GM18873 (cell line): ENCODE measurements at regions not wholly inside any gene's neighbourhood (a gene's known extent, or its start where the extent isn't known, plus 50 kb on each side); places are given as distances from the start of the nearest gene placed in this dataset.

ENCODE experiments used
- ATAC-seq: cut with Tn5 transposase; IDR thresholded peaks from one replicate; pipeline ENCODE4 v1.9.1; 2021; ENCODE audit warnings: mild to moderate bottlenecking, moderate library complexity, moderate number of reproducible peaks; ENCODE audit not compliant: unreplicated experiment, low FRiP score

DNA sequence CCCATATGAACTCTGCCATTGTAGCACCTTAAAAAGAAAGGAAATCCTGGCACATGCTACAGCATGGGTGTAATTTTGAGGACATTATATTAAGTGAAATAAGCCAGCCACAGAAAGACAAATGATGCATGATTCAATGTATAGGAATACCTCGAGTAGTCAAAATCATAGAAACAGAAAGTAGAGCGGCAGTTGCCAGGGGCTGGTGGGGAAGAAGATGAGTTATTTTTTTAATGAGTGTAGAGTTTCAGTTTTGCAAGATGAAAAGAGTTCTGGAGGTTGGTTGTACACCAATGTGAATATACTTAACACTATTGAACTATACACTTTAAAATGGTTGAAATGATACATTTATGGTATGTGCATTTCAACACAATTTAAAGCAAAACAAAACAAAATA is 133.0 kb downstream of the ZDHHC21 start:
- no peak for ATAC-seq

DNA sequence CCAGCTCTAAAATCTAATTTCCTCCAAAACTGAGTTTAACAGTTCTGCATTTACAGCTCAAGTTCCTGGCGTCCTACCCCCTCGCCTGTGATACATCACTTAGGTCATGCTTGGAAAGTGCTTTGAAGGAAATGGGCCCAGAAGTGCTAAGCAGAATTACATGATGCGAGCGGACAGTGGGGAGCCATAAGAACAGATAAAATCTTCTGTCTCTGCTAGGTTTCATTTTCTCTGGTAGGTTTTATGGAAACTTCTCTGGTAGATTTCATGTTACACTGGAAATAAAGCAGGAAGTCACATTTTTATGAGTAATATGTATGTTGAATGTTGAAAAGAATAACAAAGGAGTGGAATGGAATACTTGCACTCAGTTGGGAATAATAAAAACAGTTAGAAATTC is 138.3 kb downstream of the ZDHHC21 start:
- ATAC-seq, result no peak

DNA sequence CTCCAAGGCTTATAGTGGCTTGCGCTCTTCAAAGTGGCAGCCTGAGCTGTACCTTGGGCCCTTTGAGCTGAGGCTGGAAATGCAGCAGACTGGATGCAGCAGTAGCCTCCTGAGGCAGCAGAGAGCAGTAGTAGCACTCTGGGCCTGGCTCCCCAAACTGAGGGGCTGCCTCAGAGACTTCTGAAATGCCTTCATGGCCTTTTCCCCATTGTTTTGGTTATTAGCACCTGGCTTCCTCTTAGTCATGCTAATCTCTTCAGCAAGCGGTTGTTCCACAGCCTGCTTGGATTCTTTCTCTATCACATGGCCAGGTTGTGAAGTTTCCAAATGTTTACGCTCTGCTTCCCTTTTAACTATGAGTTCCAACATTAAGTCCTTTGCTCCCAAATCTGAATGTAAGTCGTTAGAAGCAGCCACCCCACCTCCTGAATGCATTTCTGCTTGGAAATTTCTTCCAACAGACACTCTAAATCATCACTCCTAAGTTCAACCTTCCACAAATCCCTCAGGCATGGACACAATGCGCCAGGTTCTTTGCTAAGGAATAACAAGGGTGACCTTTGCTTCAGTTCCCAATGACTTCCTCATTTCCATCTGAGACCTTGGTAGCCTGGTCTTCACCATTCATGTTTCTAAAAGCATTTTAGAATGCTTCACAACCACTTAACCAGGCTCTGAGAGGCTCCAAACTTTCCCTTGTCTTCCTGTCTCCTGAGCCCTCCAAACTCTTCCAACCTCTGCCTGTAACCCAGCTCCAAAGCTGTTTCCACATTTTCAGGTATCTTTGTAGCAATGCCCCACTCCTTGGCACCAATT is 145.8 kb downstream of the ZDHHC21 start:
- ATAC-seq, result no peak

DNA sequence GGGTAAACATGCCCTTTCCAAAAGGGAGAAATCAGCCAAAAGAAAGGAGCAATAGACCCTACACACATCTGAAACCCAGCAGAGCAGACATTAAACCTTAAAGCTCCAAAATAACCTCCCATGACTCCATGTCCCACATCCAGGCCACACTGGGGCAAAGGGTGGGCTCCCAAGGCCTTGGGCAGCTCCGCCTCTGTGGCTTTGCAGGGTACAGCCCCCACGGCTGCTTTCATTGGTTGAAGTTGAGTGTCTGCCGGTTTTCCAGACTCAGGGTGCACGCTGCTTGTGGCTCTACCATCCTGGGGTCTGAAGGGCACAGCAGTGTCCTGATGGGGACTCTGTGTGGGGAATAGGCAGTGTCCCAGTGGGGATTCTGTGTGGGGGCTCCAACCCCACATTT is 146.5 kb downstream of the ZDHHC21 start:
- no peak for ATAC-seq

DNA sequence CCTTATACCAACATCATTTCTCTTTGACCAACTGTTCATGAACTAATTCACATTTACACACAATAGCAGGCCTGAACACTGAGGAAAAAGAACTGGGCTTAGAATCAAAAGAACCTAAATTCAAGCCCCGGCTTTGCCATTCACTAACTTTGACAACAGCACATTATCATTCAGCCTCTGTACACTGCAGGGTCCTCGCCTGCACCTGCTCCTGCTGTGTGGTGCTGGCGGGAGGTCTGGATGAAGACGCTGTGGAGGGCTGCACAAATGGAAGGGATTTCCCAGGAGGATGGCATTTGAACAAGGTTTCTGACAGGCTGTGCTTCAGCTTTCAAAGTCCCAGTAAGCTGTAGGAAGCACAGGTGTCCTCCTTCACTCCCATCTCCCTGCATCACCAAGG is 151.2 kb downstream of the ZDHHC21 start:
- no peak for ATAC-seq

DNA sequence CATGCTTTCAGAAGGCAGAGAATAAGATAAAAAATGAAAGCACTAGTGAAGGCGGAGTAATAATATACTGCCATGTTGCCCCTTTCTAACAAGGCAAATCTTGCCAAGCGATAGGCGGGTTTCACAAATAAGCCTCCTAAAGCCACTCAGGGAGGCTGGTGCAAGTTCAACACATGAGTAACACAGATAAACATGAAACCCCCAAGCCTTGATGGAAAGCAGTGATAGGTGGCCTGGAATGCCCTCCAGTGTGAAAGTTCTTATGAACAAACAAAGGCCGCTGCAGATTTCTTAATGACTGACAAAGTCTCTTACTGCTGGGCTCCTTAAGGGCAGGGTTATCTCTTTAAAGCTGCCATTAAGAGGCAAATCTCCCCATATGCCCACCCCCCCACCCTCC is 154.7 kb downstream of the ZDHHC21 start:
- ATAC-seq, result no peak

DNA sequence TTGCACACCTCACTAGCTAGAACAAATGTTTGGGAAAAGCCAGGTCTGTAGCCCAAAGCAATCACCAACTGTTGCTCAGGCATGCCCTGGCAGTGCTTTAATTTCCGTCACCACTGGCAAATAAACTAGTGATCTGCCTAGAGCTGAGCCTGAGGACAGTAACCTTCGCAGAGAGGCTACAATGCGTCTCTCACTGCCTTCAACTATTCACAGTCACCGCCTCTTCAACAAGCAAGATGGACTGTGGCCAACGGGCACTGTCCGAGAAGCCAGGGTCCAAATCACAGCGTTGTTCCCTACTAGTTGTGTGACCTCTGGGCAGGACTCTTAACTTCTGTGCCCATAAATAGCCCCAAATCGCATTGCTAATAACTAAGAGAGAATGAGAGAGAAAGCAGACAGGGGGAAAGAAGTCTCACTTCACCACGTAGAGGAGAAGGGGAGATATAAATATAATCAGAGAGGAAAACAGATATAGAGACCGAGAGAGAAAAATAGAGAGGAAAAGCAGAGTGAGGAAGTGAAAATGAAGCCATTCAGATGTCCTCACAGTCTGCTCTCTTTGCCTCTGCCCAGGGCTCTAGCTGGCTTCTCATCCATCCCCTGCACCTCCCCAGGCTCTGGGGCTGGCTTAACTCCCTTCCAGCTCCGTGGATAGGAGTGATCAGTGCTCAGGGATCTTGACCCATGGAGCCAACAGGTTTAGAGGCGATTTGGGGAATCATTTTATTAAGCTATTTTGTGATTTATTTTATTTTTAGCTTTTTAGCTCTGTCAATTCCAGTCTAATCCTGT is 157.9 kb downstream of the ZDHHC21 start:
- ATAC-seq, result no peak

DNA sequence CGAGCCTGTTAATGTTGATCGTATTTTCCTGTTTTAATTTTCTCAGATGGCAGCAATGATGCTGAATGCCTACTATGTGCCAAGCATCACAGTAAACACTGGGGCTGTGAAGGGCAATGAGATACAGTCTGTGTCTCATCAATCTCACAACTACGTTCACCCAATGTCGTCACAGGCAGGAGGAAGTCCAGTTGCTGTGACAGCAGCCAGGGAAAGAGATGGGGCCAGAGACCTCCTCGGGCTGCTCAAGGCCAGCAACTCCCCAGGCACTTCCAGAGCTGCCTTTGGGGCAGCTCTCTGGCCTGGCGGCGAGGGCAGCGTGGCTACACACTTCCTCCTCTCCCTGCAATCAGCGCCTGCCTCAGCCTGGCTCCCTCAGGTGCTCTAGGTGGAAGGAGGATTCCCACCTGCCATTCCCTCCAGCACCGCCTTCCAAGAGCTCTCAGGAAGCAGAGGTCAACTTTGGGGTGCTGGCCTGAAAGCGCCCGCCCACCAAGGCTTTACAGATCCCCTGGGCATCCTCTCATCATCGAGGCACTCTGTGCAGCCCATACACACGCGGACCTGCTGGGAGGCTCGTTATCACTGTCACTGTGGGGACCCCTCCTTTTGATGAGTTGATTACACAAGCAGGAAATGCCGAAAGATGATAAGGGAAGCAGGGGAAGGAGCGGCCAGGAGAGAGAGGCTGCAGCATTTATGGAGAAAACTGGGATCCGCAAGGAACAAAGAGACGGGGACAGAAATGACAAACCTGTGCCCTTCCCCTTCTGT is 159.2 kb downstream of the ZDHHC21 start:
- no peak for ATAC-seq

DNA sequence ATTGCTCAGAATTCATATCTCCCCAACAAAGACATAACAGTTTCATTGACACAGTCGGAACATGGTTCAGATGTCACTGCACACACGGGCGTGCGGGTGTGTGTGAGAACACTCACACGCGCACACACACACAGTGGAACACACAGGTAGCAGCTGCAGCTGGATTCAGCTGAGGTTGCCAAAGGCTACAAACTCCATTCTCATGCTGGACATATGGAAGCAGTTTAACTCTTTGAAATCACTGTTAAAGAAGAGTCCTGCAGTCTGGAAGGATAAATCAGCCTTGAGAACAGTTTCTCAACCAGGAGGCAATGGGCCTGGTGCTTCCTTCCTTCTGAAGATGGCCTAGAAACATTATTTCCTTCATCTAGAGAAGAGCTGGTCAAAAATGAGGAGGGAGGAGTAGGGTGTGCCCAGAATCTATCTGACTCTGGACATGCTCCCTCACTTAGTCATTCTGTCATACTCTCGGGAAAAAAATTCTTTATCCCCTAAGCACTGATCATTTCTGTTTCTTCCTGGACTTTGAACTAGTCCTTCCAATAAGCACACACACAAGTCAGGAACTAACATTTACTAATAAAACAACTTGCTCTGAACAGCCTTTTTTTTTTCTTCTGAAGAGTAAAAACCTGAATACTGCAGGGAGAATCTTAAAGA is 160.6 kb downstream of the ZDHHC21 start:
- no peak for ATAC-seq

DNA sequence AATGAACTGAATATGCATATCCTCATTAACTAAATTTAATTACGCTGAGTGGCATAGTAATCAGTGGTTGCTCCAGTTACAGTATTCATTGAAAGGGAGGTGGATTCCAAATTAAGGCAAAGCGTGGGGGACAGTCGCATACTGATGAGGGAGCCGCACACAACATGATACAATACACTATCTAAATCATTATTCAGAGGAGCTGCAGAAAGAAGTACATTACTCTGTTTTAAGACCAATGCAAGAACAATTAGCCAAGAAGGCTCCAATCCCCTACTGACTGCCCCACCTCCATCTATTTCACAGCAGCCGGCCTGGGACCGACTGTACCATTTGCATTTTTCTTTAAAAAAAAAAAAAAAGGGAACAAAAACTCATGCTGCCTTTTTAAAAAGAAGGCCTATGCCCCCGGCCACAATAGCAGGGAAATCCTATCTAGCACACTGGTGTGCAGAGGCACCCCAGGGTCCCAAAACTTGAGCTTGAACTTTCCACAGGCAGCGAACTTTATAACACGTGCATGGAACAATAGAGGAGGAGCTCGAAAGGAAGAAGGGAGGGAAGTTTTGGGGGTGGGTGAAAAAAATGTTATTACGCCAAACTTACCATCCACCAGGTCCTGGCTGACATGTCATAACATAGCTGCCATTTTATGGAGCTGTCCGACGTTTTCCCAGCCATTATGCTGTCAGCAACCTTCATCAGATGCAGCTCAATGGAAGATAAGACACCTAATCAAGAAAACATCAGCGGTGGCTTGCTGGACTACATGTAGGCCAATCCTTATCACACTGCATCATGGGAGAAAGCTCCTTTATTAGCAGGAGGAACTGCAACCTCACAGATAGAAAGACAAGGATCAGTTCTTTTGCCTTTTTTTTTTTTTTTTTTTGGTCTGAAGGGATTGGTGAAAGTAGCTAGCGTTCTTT is 161.6 kb downstream of the ZDHHC21 start:
- no peak for ATAC-seq

DNA sequence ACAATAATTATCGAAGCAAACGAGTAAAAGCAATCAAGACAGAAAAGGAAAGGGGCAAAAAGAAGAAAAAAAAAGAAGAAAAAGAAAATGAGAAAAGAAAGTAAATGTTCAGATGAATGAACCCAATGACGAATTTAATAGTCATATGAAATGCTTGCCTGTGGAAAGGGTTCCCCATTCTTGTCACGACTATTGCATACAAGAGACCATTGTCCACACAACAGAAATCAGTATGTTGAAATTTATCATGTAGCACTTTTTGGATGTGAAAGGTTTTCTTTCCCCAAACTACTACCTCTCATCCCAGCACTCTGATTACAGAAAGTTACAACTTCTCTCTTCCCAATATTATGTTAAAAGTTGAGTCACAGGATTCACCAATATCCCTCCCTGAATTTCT is 162.4 kb downstream of the ZDHHC21 start:
- ATAC-seq, result no peak

DNA sequence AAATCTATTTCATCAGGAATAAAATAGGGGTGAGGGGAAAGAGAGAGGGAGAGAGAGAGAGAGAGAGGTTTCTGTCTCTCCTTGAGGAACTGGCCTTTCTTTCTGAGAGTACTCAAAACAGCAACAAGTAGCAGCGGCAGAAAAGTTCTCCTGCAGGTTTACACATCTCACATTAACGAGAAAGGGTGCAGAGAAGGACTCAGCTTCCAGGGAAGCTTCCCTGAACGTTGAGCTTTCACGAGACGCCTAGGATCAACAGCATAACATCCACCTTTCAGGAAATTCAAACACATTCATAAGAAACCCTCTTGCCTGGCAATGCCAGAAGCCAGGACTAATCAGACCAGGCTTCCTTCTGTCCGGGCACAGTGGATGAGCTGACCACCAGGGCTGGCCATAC is 162.9 kb downstream of the ZDHHC21 start:
- ATAC-seq, result no peak

DNA sequence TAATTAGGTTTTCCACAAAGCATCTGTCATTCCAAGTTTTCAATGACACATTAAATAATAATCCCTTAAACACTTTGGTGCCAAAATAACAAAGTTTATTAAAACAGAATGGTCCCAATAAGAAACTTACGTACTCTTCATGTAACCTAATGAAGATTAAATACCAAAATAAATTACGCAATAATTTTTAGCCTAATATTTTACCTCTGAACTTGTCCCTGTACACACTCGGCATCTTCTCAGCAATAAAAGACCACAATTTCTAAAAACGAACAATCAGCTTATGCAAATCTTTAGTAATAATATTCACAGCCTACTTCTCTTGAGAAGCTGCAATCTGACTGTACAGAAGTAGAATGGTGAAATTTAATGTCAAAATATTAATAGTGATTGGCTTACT is 163.6 kb downstream of the ZDHHC21 start:
- no peak for ATAC-seq

DNA sequence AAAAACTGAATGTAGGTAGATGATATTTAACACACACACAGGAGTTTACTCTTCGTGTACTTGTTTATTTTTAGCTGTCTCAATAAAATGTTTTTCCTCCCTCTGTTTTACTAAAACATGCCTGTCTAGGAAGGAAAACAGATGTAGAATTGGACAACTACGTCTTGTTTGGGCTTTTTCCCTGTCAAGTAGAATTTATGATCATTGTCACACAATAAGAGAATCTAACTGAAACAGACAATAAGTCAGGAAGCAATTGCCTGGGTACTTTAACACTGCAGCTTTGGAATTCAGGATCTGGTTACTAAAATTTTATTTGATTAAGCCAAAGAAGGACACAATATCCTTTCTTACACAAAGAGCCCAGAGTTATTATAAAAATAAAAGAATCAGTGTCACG is 164.2 kb downstream of the ZDHHC21 start:
- no peak for ATAC-seq

DNA sequence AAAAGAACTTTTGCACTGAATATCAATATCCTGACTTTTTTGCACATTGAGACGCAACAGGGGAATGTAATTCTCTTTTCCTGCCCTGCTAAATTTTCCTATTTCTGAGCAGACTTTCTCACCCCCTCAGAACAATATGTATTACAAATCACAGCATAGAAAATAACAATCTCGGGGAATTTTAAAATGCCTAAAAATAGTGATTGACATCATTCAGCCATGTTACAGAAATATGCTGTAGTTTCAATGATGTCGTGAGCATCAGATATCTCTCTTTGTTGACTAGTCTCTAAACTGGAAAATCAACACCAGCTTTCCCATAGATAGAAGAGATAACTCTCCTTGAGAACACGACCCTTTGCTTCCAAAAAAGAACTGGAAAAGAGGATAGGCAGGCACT is 166.7 kb downstream of the ZDHHC21 start:
- ATAC-seq, result no peak

DNA sequence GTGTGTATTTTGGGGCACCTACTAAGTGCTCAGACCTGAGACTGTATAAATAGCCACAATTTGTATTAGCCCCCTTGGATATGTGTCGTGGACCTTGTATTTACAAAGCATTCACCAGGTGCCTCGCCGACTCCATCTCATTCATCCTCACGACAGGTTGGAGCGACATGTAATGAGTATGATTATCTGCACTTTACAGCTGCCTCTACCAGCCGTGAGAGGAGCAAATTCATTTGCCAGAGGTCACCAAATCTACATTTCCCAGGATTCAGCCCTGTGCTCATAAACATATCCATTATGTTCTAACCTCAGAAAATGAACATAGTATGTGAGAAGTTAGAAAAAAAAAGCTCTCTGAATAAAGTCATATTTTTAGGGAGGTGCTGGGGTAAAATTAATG is 167.4 kb downstream of the ZDHHC21 start:
- ATAC-seq, result no peak

DNA sequence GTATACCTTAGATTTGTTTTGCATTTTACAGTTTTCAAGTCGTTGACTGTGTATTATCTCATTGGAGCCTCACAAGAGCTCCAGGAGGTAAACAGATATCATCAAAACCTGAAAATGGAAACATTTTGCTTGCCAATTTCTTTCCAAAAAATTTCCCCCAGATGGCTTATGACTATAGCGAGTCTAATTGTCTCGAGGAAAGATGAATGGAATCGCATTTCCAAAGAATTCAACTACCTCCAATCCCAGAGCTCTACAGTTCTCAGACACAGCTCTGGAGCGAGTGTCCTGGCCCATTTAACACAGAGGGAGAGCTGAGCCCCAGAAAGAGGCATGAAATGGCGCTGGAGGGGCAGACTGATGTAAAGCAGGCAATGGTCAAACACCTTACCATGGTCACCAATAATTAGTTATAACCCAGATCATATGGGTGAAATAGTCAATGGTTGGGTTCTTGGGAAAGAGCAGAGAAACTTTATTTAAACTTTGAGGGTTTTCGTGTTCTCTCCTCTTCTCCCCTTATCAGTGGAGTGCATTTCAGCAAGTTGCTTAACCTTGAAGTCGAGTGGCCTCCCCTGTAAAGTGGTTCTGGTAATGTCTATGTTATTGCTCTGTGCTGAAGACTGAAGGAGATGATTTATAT is 168.2 kb downstream of the ZDHHC21 start:
- no peak for ATAC-seq

DNA sequence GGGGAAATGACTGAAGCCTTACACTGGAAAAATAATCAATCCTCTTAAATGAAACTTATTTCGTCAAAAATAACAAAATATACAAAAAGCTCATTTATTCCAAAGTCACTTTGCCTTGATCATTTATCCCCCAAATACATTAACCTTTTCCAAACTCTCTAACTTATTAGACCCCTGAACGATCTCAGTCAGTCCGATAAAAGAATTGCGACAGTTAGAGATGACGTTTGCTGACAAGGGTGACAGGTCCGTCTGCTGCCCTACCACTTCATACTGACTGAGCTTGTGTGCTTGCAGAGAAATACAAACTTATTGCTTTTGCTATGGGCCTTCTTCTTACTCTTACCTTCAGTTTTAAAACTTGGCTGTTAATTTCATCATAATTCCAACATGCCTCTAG is 169.7 kb downstream of the ZDHHC21 start:
- no peak for ATAC-seq
